ENCODE measurements at regions not wholly inside any gene's neighbourhood (a gene's known extent, or its start where the extent isn't known, plus 50 kb on each side); places are given as distances from the start of the nearest gene placed in this dataset.

DNA sequence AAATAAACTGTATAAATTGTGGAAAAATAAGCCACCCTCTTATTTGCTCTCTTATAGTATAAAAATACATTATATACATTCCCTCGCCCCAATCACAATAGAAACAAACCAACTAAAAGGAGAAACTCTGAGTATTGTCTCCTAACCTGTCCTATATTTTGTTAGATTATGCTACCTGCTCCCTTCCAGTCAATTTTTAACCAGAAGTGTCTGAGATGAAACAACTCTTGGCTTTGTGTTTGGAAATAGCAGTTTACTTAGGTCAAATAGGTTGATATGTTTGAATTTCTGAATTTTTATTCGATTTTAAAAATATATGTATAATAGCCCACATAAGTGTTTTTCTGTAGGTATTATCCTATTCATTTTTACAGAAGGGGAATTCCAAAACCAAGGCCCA is 475.0 kb upstream of the ZNF462 start:
- no peak overlapping the region for H3K4me3 ChIP-seq (ENCODE audit: low read length, poor library complexity, severe bottlenecking)
- no peak for TF ChIP-seq EZH2phosphoT487 (IDR thresholded peaks at IDR 0.05; ENCODE audit: borderline replicate concordance)
- TF ChIP-seq, protein P1, sequence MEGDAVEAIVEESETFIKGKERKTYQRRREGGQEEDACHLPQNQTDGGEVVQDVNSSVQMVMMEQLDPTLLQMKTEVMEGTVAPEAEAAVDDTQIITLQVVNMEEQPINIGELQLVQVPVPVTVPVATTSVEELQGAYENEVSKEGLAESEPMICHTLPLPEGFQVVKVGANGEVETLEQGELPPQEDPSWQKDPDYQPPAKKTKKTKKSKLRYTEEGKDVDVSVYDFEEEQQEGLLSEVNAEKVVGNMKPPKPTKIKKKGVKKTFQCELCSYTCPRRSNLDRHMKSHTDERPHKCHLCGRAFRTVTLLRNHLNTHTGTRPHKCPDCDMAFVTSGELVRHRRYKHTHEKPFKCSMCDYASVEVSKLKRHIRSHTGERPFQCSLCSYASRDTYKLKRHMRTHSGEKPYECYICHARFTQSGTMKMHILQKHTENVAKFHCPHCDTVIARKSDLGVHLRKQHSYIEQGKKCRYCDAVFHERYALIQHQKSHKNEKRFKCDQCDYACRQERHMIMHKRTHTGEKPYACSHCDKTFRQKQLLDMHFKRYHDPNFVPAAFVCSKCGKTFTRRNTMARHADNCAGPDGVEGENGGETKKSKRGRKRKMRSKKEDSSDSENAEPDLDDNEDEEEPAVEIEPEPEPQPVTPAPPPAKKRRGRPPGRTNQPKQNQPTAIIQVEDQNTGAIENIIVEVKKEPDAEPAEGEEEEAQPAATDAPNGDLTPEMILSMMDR (conservative IDR thresholded peaks at IDR 0.05; ENCODE audit: low read length) = no peak
- no peaks in the 10 kb centered on the region for H3K9me2 ChIP-seq (replicated peaks; ENCODE audit: low read depth, low read length)

DNA sequence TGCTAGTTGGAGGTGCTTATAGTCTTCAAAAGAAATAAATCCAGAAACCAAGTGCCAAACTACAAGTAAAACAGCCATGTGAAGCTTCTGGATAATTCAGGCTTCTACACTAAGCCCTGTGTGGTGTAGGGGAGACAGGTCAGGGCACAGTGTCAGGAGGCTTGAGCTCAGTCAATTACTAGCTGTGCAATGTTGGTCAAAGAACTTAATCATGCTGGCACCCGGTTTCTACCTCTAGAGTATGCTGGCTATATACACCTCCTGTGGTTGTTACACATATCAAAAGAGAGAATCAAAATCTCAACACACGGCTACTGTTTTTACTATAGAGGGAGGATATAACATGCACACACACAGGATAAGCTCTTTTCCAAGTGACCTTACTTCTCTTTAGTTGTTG is 469.7 kb upstream of the ZNF462 start:
- no peak overlapping the region for H3K4me2 ChIP-seq (ENCODE audit: low read depth, low read length, poor library complexity, severe bottlenecking)
- no peaks in the 10 kb centered on the region for H3K36me3 ChIP-seq (ENCODE audit: insufficient read depth, low read length)
- H3K79me2 ChIP-seq (ENCODE audit: insufficient read depth, low read length) = no peaks in the 10 kb centered on the region
- H3K9ac ChIP-seq (ENCODE audit: low read depth, low read length, poor library complexity, severe bottlenecking) = no peak overlapping the region
- no peaks in the 10 kb centered on the region for H3K27me3 ChIP-seq (ENCODE audit: insufficient read depth, low read length, poor library complexity, severe bottlenecking)
- no peaks in the 10 kb centered on the region for H4K20me1 ChIP-seq (ENCODE audit: insufficient read depth, low read length, poor library complexity, severe bottlenecking)
- H3K9me3 ChIP-seq (ENCODE audit: insufficient read depth, low read depth, low read length) = no peaks in the 10 kb centered on the region
- TF ChIP-seq EZH2phosphoT487 (IDR thresholded peaks at IDR 0.05; ENCODE audit: borderline replicate concordance) = no peak
- TF ChIP-seq, protein P1 (conservative IDR thresholded peaks at IDR 0.05; ENCODE audit: low read length) = no peak
- H3F3A ChIP-seq (ENCODE audit: low read depth) = no peaks in the 10 kb centered on the region
- H2AFZ ChIP-seq (ENCODE audit: low read length) = no peak overlapping the region
- H3K4me1 ChIP-seq (ENCODE audit: insufficient read depth, low read length, poor library complexity, severe bottlenecking) = no peaks in the 10 kb centered on the region
- H3K4me3 ChIP-seq (ENCODE audit: low read length, poor library complexity, severe bottlenecking) = no peak overlapping the region
- no peaks in the 10 kb centered on the region for H3K9me2 ChIP-seq (replicated peaks; ENCODE audit: low read depth, low read length)

More for the DNA sequence above, 475.0 kb upstream of the ZNF462 start:
- Histone ChIP-seq H3K9ac (ENCODE audit: low read depth, low read length, poor library complexity, severe bottlenecking) (no peak overlapping the region), H3K36me3 (ENCODE audit: insufficient read depth, low read length) (no peaks in the 10 kb centered on the region), H4K20me1 (ENCODE audit: insufficient read depth, low read length, poor library complexity, severe bottlenecking) (no peaks in the 10 kb centered on the region), H3K9me3 (ENCODE audit: insufficient read depth, low read depth, low read length) (no peaks in the 10 kb centered on the region), H3F3A (ENCODE audit: low read depth) (no peaks in the 10 kb centered on the region), H2AFZ (ENCODE audit: low read length) (no peak overlapping the region), H3K27me3 (ENCODE audit: insufficient read depth, low read length, poor library complexity, severe bottlenecking) (no peaks in the 10 kb centered on the region), H3K79me2 (ENCODE audit: insufficient read depth, low read length) (no peaks in the 10 kb centered on the region), H3K4me2 (ENCODE audit: low read depth, low read length, poor library complexity, severe bottlenecking) (no peak overlapping the region), H3K4me1 (ENCODE audit: insufficient read depth, low read length, poor library complexity, severe bottlenecking) (peaks cover 6% of the 10 kb centered on the region)

DNA sequence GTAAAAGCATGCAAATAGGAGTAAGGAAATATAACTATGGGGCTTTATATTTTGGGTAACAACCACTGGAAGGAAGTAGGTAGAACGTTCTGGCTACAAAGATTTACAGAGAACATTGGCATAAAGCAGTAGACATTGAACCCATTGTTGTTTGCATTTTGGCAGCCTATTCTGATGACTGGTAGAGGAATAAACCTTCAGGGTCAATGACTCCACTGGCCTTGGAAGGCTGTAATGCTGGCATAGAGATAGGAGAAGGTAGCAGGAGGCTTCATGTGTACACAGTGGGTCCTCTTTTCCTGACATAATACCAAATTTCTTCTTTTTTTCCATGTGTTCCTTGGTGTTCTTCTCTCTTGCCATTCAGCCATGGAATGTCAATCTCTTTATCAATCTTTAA is 462.8 kb upstream of the ZNF462 start:
- no peaks in the 10 kb centered on the region for H3K9me2 ChIP-seq (replicated peaks; ENCODE audit: low read depth, low read length)
- no peaks in the 10 kb centered on the region for H4K20me1 ChIP-seq (ENCODE audit: insufficient read depth, low read length, poor library complexity, severe bottlenecking)
- H3K36me3 ChIP-seq (ENCODE audit: insufficient read depth, low read length) = no peaks in the 10 kb centered on the region
- no peak overlapping the region for H2AFZ ChIP-seq (ENCODE audit: low read length)
- H3K79me2 ChIP-seq (ENCODE audit: insufficient read depth, low read length) = no peaks in the 10 kb centered on the region
- TF ChIP-seq, protein P1 (conservative IDR thresholded peaks at IDR 0.05; ENCODE audit: low read length) = no peak
- TF ChIP-seq EZH2phosphoT487 (IDR thresholded peaks at IDR 0.05; ENCODE audit: borderline replicate concordance) = no peak
- H3K27me3 ChIP-seq (ENCODE audit: insufficient read depth, low read length, poor library complexity, severe bottlenecking) = no peaks in the 10 kb centered on the region
- H3F3A ChIP-seq (ENCODE audit: low read depth) = no peaks in the 10 kb centered on the region
- H3K9ac ChIP-seq (ENCODE audit: low read depth, low read length, poor library complexity, severe bottlenecking) = no peak overlapping the region
- no peak overlapping the region for H3K4me2 ChIP-seq (ENCODE audit: low read depth, low read length, poor library complexity, severe bottlenecking)
- H3K4me3 ChIP-seq (ENCODE audit: low read length, poor library complexity, severe bottlenecking) = no peak overlapping the region
- H3K9me3 ChIP-seq (ENCODE audit: insufficient read depth, low read depth, low read length) = no peaks in the 10 kb centered on the region
- no peaks in the 10 kb centered on the region for H3K4me1 ChIP-seq (ENCODE audit: insufficient read depth, low read length, poor library complexity, severe bottlenecking)

Data from Loucy (cell line).